ENCODE measurements at regions not wholly inside any gene's neighbourhood (a gene's known extent, or its start where the extent isn't known, plus 50 kb on each side); places are given as distances from the start of the nearest gene placed in this dataset.

DNA sequence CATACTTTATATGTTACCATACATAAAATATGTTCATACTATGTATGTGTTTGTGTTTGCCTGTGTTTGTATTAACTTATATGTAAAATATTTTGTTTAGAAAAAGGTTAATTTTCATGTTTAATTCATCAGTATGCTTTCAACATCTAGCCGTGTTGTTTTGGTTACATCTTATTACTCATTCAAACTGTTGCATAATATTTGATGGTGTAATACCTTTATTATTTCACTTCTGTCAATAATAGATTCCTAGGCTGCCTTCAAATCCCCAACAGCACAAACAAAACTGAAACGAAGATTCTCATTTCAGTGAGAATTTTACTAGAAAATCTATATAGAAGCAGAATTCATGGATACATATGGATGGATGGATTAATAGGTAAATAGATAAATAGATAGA is 462.3 kb upstream of the ADGRL3 start:
- Histone ChIP-seq H3K36me3 (ENCODE audit: insufficient read depth, low read length) (no peaks in the 10 kb centered on the region), H3K79me2 (ENCODE audit: insufficient read depth, low read length) (no peaks in the 10 kb centered on the region), H3K27ac (ENCODE audit: low read depth, low read length) (no peak overlapping the region), H4K20me1 (ENCODE audit: insufficient read depth, low read length) (no peaks in the 10 kb centered on the region), H3K4me1 (ENCODE audit: insufficient read depth, low read length) (no peaks in the 10 kb centered on the region), H3K27me3 (ENCODE audit: insufficient read depth, low read length) (no peaks in the 10 kb centered on the region), H3K4me3 (ENCODE audit: insufficient read depth, low read length) (no peak overlapping the region), H2AFZ (ENCODE audit: low read length) (no peak overlapping the region), H3K9me3 (ENCODE audit: low read depth, low read length) (no peaks in the 10 kb centered on the region), H3K4me2 (ENCODE audit: insufficient read depth, low read length) (no peak overlapping the region)
- DNase-seq (ENCODE audit: insufficient read length, low spot score, missing footprints) = no peak
- TF ChIP-seq, protein P1, sequence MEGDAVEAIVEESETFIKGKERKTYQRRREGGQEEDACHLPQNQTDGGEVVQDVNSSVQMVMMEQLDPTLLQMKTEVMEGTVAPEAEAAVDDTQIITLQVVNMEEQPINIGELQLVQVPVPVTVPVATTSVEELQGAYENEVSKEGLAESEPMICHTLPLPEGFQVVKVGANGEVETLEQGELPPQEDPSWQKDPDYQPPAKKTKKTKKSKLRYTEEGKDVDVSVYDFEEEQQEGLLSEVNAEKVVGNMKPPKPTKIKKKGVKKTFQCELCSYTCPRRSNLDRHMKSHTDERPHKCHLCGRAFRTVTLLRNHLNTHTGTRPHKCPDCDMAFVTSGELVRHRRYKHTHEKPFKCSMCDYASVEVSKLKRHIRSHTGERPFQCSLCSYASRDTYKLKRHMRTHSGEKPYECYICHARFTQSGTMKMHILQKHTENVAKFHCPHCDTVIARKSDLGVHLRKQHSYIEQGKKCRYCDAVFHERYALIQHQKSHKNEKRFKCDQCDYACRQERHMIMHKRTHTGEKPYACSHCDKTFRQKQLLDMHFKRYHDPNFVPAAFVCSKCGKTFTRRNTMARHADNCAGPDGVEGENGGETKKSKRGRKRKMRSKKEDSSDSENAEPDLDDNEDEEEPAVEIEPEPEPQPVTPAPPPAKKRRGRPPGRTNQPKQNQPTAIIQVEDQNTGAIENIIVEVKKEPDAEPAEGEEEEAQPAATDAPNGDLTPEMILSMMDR (IDR thresholded peaks at IDR 0.05; ENCODE audit: extremely low read depth, low read depth, low read length) = no peak

DNA sequence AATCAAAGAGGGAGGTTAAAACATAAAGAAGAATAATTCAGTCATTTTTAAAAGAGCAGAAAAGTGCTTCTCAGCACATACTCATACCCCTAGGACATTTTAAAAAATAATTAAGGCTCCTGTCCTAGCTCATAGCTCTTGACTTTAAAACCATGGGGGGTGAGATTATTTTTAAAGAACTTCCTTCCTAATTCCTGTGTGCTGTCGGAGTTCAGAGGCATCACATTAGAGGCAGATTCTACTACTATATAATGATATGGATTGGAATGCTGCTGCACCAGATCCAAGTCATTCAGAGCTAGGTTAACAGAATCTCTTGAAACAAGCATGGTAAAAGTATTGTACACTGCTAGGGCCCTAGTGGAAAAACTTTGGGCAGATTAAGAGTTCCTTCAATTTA is 456.5 kb upstream of the ADGRL3 start:
- no peak overlapping the region for H3K4me2 ChIP-seq (ENCODE audit: insufficient read depth, low read length)
- no peak overlapping the region for H3K27ac ChIP-seq (ENCODE audit: low read depth, low read length)
- H3K9me3 ChIP-seq (ENCODE audit: low read depth, low read length) = no peaks in the 10 kb centered on the region
- DNase-seq (ENCODE audit: insufficient read length, low spot score, missing footprints) = no peak
- no peaks in the 10 kb centered on the region for H3K4me1 ChIP-seq (ENCODE audit: insufficient read depth, low read length)
- peak overlapping the region; percentile 6 for H2AFZ ChIP-seq (ENCODE audit: low read length)
- TF ChIP-seq, protein P1 (IDR thresholded peaks at IDR 0.05; ENCODE audit: extremely low read depth, low read depth, low read length) = no peak
- H3K27me3 ChIP-seq (ENCODE audit: insufficient read depth, low read length) = no peaks in the 10 kb centered on the region
- no peaks in the 10 kb centered on the region for H3K79me2 ChIP-seq (ENCODE audit: insufficient read depth, low read length)
- no peaks in the 10 kb centered on the region for H3K36me3 ChIP-seq (ENCODE audit: insufficient read depth, low read length)
- H4K20me1 ChIP-seq (ENCODE audit: insufficient read depth, low read length) = no peaks in the 10 kb centered on the region
- no peak overlapping the region for H3K4me3 ChIP-seq (ENCODE audit: insufficient read depth, low read length)

DNA sequence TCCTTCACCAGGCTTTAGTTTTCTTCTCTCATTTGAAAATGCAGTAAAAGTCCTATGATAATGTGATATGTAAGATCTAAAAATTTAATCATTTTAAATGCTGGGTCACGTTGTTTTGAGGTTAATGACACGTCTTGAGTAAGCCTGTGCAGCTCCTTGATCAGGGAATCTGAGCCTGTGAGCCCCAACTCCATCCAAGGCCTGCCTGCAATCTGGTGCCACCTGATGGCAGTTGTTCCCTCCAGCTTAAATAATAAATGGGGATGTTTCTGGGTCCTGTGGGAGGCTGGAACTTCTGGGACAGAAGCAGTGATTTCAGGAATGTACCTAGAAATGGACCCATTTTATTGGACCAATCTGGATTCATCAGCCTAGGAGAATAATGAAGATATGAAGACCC is 455.4 kb upstream of the ADGRL3 start:
- no peaks in the 10 kb centered on the region for H4K20me1 ChIP-seq (ENCODE audit: insufficient read depth, low read length)
- no peak overlapping the region for H2AFZ ChIP-seq (ENCODE audit: low read length)
- H3K27ac ChIP-seq (ENCODE audit: low read depth, low read length) = no peak overlapping the region
- H3K4me1 ChIP-seq (ENCODE audit: insufficient read depth, low read length) = no peaks in the 10 kb centered on the region
- no peak overlapping the region for H3K4me2 ChIP-seq (ENCODE audit: insufficient read depth, low read length)
- H3K36me3 ChIP-seq (ENCODE audit: insufficient read depth, low read length) = no peaks in the 10 kb centered on the region
- TF ChIP-seq, protein P1 (IDR thresholded peaks at IDR 0.05; ENCODE audit: extremely low read depth, low read depth, low read length) = no peak
- DNase-seq (ENCODE audit: insufficient read length, low spot score, missing footprints) = no peak
- no peaks in the 10 kb centered on the region for H3K9me3 ChIP-seq (ENCODE audit: low read depth, low read length)
- no peaks in the 10 kb centered on the region for H3K27me3 ChIP-seq (ENCODE audit: insufficient read depth, low read length)
- no peaks in the 10 kb centered on the region for H3K79me2 ChIP-seq (ENCODE audit: insufficient read depth, low read length)
- H3K4me3 ChIP-seq (ENCODE audit: insufficient read depth, low read length) = no peak overlapping the region

DNA sequence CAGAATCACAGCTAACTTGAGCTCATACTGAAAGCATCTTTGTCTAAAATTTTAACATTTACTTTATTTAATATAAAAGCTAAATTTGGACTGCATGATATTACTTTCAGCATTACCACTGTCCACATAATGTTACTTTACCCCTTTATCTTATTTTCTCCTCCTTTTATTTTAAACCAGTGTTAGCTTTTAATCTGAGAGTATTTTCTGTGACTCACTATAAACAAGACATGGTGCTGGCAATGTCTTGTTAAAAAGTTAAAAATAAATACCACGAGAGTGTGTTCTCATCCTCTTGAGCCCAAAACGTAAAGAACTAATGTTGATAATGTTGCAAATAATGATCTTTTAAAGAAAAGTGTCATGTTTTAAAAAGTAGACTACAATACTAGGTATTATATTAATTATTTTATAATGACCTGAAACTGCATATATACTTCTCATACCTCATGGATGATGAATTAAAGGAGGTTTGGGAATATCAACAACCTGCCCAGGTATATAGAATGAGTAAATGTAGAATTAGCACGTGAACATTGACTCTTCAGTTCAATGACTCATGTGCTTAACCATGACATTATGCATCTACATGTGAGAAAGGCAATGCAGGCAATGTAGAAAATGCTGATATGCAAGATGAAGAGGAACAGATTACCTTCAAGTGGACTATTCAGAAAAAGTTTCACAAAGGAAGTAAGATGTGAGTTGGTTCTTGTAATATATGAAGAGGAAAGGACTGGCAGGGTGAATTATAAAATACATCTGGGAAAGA is 454.1 kb upstream of the ADGRL3 start:
- Histone ChIP-seq H3K79me2 (ENCODE audit: insufficient read depth, low read length) (no peaks in the 10 kb centered on the region), H3K4me1 (ENCODE audit: insufficient read depth, low read length) (no peaks in the 10 kb centered on the region), H4K20me1 (ENCODE audit: insufficient read depth, low read length) (no peaks in the 10 kb centered on the region), H3K36me3 (ENCODE audit: insufficient read depth, low read length) (no peaks in the 10 kb centered on the region), H3K4me2 (ENCODE audit: insufficient read depth, low read length) (no peak overlapping the region), H3K27me3 (ENCODE audit: insufficient read depth, low read length) (no peaks in the 10 kb centered on the region), H3K4me3 (ENCODE audit: insufficient read depth, low read length) (no peak overlapping the region), H2AFZ (ENCODE audit: low read length) (no peak overlapping the region), H3K27ac (ENCODE audit: low read depth, low read length) (no peak overlapping the region), H3K9me3 (ENCODE audit: low read depth, low read length) (no peaks in the 10 kb centered on the region)
- no peak for DNase-seq (ENCODE audit: insufficient read length, low spot score, missing footprints)
- TF ChIP-seq, protein P1 (IDR thresholded peaks at IDR 0.05; ENCODE audit: extremely low read depth, low read depth, low read length) = no peak

Measured in osteoblast (primary cell).